Caco-2 (cell line): ENCODE measurements at regions not wholly inside any gene's neighbourhood (a gene's known extent, or its start where the extent isn't known, plus 50 kb on each side); places are given as distances from the start of the nearest gene placed in this dataset.

ENCODE experiments used
- BruUV-seq: library from RNA; stranded (reverse); fragments of 400-500 nt; replicated peaks from 2 replicates; lab custom pipeline; 2021; lab: Mats Ljungman, UMichigan
- CTCF ChIA-PET: fragments of 300-600 bp; sonication (Branson Sonifier 250); formaldehyde crosslinking; loops from one replicate; lab custom pipeline; 2022; ENCODE audit warnings: antibody characterized with exemption; lab: Charles Lee
- POLR2A ChIA-PET: fragments of 300-600 bp; sonication (Branson Sonifier 250); formaldehyde crosslinking; loops from one replicate; lab custom pipeline; 2022; ENCODE audit warnings: antibody characterized with exemption; lab: Charles Lee
- DNase-seq, 2 experiments: peaks; one replicate each; pipeline versions ENCODE4 v3.0.0 to v3.0.0-alpha.2; 2020 to 2022
- H3K27me3 ChIP-seq: replicated peaks from 2 replicates; pipeline ENCODE4 v1.6.0; 2011; ENCODE audit warnings: low read length; ENCODE audit not compliant: control insufficient read depth, insufficient read depth
- H3K36me3 ChIP-seq: 2 replicates; pipeline ENCODE4 v1.5.1; 2011; ENCODE audit warnings: low read length; ENCODE audit not compliant: control insufficient read depth, insufficient read depth
- H3K4me1 ChIP-seq: fragments of 250-450 bp; sonication (Bioruptor Pico); 2 replicates; pipeline ENCODE4 v1.5.1; 2020; ENCODE audit warnings: mild to moderate bottlenecking
- H3K4me3 ChIP-seq: 2 replicates; pipeline ENCODE4 v1.5.1; 2011; ENCODE audit warnings: low read depth, mild to moderate bottlenecking, control low read depth, low read length
- H3K9me3 ChIP-seq: fragments of 250-450 bp; sonication (Bioruptor Pico); 2 replicates; pipeline ENCODE4 v1.5.1; 2020; ENCODE audit warnings: mild to moderate bottlenecking, moderate library complexity
- H3K27ac Mint-ChIP-seq: one replicate; pipeline ENCODE4 v1.8.0; 2022; ENCODE audit warnings: mixed read lengths; ENCODE audit not compliant: unreplicated experiment
- H3K27me3 Mint-ChIP-seq: one replicate; pipeline ENCODE4 v1.8.0; 2022; ENCODE audit warnings: mixed read lengths; ENCODE audit not compliant: insufficient read depth, unreplicated experiment
- H3K36me3 Mint-ChIP-seq: one replicate; pipeline ENCODE4 v1.8.0; 2022; ENCODE audit warnings: mild to moderate bottlenecking, mixed read lengths; ENCODE audit not compliant: insufficient read depth, unreplicated experiment
- H3K4me1 Mint-ChIP-seq: one replicate; pipeline ENCODE4 v1.8.0; 2022; ENCODE audit warnings: low read depth, mixed read lengths; ENCODE audit not compliant: unreplicated experiment
- H3K4me3 Mint-ChIP-seq: one replicate; pipeline ENCODE4 v1.8.0; 2022; ENCODE audit warnings: mild to moderate bottlenecking, moderate library complexity, mixed read lengths; ENCODE audit not compliant: unreplicated experiment
- H3K9me3 Mint-ChIP-seq: one replicate; pipeline ENCODE4 v1.8.0; 2022; ENCODE audit warnings: mixed read lengths; ENCODE audit not compliant: unreplicated experiment
- CTCF ChIP-seq, 2 experiments: fragments of 200-600 bp in 1 of 2; IDR thresholded peaks; 1 replicate in 1 of 2; 2 replicates in 1 of 2; pipeline versions ENCODE4 v1.5.1 to v1.8.0; 2011 to 2022; ENCODE audit warnings: antibody characterized with exemption in 1 of 2, control low read depth in 1 of 2, inconsistent platforms in 1 of 2, low read depth in 1 of 2, low read length in 1 of 2, mild to moderate bottlenecking in 1 of 2, moderate library complexity in 1 of 2; ENCODE audit not compliant: insufficient read depth in 1 of 2, severe bottlenecking in 1 of 2, unreplicated experiment in 1 of 2
- intact Hi-C: fragments of 100-400 bp; cut with micrococcal nuclease; formaldehyde crosslinking; loops from one replicate; pipeline ENCODE4 v1.10.0; 2022; ENCODE audit not compliant: unreplicated experiment

DNA sequence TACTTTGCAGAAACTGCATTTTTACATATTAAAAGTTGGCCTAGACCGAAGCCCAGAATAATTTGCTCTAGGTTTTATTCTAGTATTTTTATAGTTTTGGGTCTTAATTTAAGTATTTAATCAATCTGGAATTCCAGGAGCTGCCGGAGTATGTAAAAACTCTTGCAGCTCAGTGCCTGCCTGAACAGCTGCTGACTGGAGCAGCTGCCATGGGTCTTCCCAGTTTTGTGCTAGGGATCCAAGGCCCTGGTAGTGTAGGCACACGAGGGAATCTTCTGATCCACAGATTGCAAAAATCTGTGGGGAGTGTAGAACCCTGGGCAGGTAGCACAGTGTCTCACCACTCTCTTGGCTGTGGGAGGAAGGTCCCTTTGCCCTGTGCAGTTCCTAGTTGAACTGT is 87.0 kb upstream of the HS3ST3A1 start:
- H3K9me3 ChIP-seq, result no peaks in the 10 kb centered on the region
- no peak for DNase-seq
- no peaks in the 10 kb centered on the region for H3K27me3 ChIP-seq
- H3K4me3 ChIP-seq, result no peak overlapping the region
- CTCF ChIA-PET, result no interaction called here
- no peaks in the 10 kb centered on the region for H3K4me1 ChIP-seq
- no peaks in the 10 kb centered on the region for H3K4me1 Mint-ChIP-seq
- H3K4me3 Mint-ChIP-seq, result no peak overlapping the region
- H3K36me3 ChIP-seq, result no peaks in the 10 kb centered on the region
- intact Hi-C loops, result no loop called here
- H3K9me3 Mint-ChIP-seq, result no peaks in the 10 kb centered on the region
- H3K27me3 Mint-ChIP-seq, result no peaks in the 10 kb centered on the region
- POLR2A ChIA-PET, result no interaction called here
- H3K36me3 Mint-ChIP-seq, result no peaks in the 10 kb centered on the region
- H3K27ac Mint-ChIP-seq, result no peak overlapping the region
- no peak for TF ChIP-seq CTCF (IDR thresholded peaks at IDR 0.05; ENCODE audit: insufficient read depth in 1 of 2, low read depth in 1 of 2, low read length in 1 of 2, severe bottlenecking in 1 of 2, unreplicated experiment in 1 of 2)
- BruUV-seq, result no TSS peak

GRCh38 chr17:13690806-13691205 is 89.1 kb upstream of the HS3ST3A1 start:
- POLR2A ChIA-PET, result no interaction called here
- Mint-ChIP-seq H3K36me3 (no peaks in the 10 kb centered on the region), H3K4me3 (no peak overlapping the region), H3K27ac (no peak overlapping the region), H3K27me3 (no peaks in the 10 kb centered on the region), H3K4me1 (no peaks in the 10 kb centered on the region), H3K9me3 (no peaks in the 10 kb centered on the region)
- TF ChIP-seq CTCF (IDR thresholded peaks at IDR 0.05; ENCODE audit: insufficient read depth in 1 of 2, low read depth in 1 of 2, low read length in 1 of 2, severe bottlenecking in 1 of 2, unreplicated experiment in 1 of 2), result no peak
- Histone ChIP-seq H3K27me3 (no peaks in the 10 kb centered on the region), H3K9me3 (no peaks in the 10 kb centered on the region), H3K36me3 (no peaks in the 10 kb centered on the region), H3K4me1 (no peaks in the 10 kb centered on the region), H3K4me3 (no peak overlapping the region)
- DNase-seq, result no peak
- intact Hi-C loops, result no loop called here
- CTCF ChIA-PET, result no interaction called here
- no TSS peak for BruUV-seq

DNA sequence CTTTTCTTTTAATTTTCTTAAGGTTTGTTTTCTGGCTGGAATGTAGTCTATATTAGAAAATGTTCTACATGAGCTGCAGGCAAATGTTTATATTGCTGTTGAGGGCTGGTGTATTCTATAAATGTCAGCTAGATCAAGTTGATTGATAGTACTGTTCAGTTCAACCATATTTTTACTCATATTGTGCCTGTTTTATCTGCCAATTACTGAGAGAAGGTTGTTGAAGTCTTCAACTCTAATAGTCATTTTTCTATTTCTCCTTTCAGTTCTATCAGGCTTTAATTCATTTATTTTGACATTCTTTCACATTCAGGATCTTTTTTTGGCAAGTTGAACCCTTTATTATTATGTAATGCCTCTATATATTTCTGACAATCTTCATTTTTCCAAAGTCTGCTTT is 93.2 kb upstream of the HS3ST3A1 start:
- BruUV-seq, result no TSS peak
- H3K27me3 Mint-ChIP-seq, result no peaks in the 10 kb centered on the region
- no peaks in the 10 kb centered on the region for H3K4me1 Mint-ChIP-seq
- CTCF ChIA-PET, result no interaction called here
- no peaks in the 10 kb centered on the region for H3K9me3 ChIP-seq
- H3K4me1 ChIP-seq, result no peaks in the 10 kb centered on the region
- H3K27ac Mint-ChIP-seq, result no peak overlapping the region
- no peak for TF ChIP-seq CTCF (IDR thresholded peaks at IDR 0.05; ENCODE audit: insufficient read depth in 1 of 2, low read depth in 1 of 2, low read length in 1 of 2, severe bottlenecking in 1 of 2, unreplicated experiment in 1 of 2)
- H3K36me3 Mint-ChIP-seq, result no peaks in the 10 kb centered on the region
- POLR2A ChIA-PET, result no interaction called here
- H3K36me3 ChIP-seq, result no peaks in the 10 kb centered on the region
- DNase-seq, result no peak
- H3K27me3 ChIP-seq, result no peaks in the 10 kb centered on the region
- H3K4me3 Mint-ChIP-seq, result no peak overlapping the region
- intact Hi-C loops, result no loop called here
- H3K4me3 ChIP-seq, result no peak overlapping the region
- no peaks in the 10 kb centered on the region for H3K9me3 Mint-ChIP-seq
